ENCODE measurements at regions not wholly inside any gene's neighbourhood (a gene's known extent, or its start where the extent isn't known, plus 50 kb on each side); places are given as distances from the start of the nearest gene placed in this dataset.
"Not testable (repeated sequence)": the region's sequence is repeated elsewhere in the genome, so short reads cannot be mapped to it uniquely, and the experiment has no call there.

- Histone ChIP-seq H3K36me3 (no peaks in the 10 kb centered on the region), H3K9me3 (no peaks in the 10 kb centered on the region), H3K27ac (no peak overlapping the region), H3K4me1 (no peaks in the 10 kb centered on the region), H3K27me3 (no peaks in the 10 kb centered on the region), H3K4me3 (no peak overlapping the region)
- DNase-seq (ENCODE audit: low spot score) = no peak
- TF ChIP-seq, protein P1, sequence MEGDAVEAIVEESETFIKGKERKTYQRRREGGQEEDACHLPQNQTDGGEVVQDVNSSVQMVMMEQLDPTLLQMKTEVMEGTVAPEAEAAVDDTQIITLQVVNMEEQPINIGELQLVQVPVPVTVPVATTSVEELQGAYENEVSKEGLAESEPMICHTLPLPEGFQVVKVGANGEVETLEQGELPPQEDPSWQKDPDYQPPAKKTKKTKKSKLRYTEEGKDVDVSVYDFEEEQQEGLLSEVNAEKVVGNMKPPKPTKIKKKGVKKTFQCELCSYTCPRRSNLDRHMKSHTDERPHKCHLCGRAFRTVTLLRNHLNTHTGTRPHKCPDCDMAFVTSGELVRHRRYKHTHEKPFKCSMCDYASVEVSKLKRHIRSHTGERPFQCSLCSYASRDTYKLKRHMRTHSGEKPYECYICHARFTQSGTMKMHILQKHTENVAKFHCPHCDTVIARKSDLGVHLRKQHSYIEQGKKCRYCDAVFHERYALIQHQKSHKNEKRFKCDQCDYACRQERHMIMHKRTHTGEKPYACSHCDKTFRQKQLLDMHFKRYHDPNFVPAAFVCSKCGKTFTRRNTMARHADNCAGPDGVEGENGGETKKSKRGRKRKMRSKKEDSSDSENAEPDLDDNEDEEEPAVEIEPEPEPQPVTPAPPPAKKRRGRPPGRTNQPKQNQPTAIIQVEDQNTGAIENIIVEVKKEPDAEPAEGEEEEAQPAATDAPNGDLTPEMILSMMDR (IDR thresholded peaks at IDR 0.05) = no peak
These were observed 132.3 kb upstream of the GLRA1 start for GRCh38 chr5:152056931-152057330.

DNA sequence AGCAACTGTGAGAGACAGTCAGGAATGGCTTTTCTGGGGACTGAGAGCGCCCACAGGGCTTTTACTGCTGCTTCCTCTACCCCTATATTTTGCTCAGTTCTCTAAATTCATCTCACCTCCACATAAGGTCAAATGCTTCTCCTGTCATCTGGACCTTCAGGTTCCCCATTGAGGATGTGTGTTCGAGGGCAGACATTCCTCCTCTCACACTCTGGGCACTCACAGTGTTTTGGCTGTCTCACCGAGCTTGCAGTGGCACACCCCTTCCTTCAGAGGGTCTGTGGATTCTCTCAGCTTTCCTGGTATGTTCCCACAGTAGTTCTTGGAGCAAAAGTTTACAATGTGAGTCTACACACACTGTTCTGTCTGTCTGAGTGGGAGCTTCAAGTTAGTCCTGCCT is 127.8 kb upstream of the GLRA1 start:
- no peak for DNase-seq (ENCODE audit: low spot score)
- no peak overlapping the region for H3K27ac ChIP-seq
- TF ChIP-seq, protein P1 (IDR thresholded peaks at IDR 0.05) = no peak
- no peaks in the 10 kb centered on the region for H3K36me3 ChIP-seq
- no peak overlapping the region for H3K4me3 ChIP-seq
- no peaks in the 10 kb centered on the region for H3K4me1 ChIP-seq
- peaks cover 0 to 12% of the 10 kb centered on the region in 2 donors for H3K9me3 ChIP-seq
- H3K27me3 ChIP-seq = no peaks in the 10 kb centered on the region

GRCh38 chr5:152051499-152052454 is 127.1 kb upstream of the GLRA1 start:
- Histone ChIP-seq H3K4me1 (no peaks in the 10 kb centered on the region), H3K27ac (no peak overlapping the region), H3K4me3 (no peak overlapping the region), H3K36me3 (no peaks in the 10 kb centered on the region), H3K9me3 (peaks cover 0 to 12% of the 10 kb centered on the region in 2 donors), H3K27me3 (no peaks in the 10 kb centered on the region)
- no peak for DNase-seq (ENCODE audit: low spot score)
- TF ChIP-seq, protein P1 (IDR thresholded peaks at IDR 0.05) = no peak

DNA sequence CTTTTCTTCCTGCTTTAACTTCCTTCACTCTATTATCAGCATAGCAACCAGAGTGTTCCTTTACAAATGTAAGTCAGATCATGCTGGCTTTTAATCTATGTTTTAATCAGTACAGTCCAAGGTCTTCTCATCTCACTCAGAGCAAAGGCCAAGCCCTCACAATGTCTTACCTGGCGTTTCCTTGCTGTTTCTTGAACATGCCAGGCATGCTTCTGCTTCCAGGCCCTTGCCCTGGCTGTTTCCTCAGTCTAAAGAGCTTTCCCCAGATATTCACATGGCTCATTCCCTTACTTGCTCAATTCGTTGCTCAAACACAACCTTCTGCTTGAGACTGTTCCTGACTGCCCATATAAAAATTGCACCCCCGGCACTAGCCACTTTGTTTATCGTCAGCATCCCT is 121.7 kb upstream of the GLRA1 start:
- H3K9me3 ChIP-seq = peaks cover 0 to 7% of the 10 kb centered on the region in 2 donors
- no peak for DNase-seq (ENCODE audit: low spot score)
- no peaks in the 10 kb centered on the region for H3K4me1 ChIP-seq
- TF ChIP-seq, protein P1 (IDR thresholded peaks at IDR 0.05) = no peak
- H3K36me3 ChIP-seq = no peaks in the 10 kb centered on the region
- H3K27me3 ChIP-seq = no peaks in the 10 kb centered on the region
- H3K4me3 ChIP-seq = no peak overlapping the region
- H3K27ac ChIP-seq = no peak overlapping the region

GRCh38 chr5:152038856-152039255 is 114.2 kb upstream of the GLRA1 start:
- H3K4me1 ChIP-seq; DNase-seq (ENCODE audit: low spot score); H3K36me3 ChIP-seq; H3K4me3 ChIP-seq; H3K27ac ChIP-seq; H3K27me3 ChIP-seq: not testable (repeated sequence)
- peaks cover 0 to 12% of the 10 kb centered on the region in 2 donors for H3K9me3 ChIP-seq

DNA sequence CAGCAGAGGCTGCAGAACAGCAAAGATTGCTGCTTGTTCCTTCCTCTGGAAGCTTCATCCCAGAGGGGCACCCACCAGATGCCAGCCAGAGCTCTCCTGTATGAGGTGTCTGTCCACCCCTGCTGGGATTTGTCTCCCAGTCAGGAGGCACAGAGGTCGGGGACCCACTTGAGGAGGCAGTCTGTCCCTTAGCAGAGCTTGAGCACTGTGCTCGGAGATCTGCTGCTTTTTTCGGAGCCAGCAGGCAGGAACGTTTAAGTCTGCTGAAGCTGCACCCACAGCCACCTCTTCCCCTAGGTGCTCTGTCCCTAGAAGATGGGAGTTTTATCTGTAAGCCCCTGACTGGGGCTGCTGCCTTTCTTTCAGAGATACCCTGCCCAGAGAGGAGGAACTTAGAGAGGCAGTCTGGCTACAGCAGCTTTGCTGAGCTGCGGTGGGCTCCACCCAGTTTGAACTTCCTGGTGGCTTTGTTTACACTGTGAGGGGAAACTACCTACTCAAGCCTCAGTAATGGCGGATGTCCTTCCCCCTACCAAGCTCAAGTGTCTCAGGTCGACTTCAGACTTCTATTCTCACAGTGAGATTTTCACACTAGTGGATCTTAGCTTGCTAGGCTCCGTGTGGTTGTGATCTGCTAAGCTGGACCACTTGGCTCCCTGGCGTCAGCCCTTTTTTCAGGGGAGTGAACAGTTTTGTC is 101.8 kb upstream of the GLRA1 start:
- H3K36me3 ChIP-seq; H3K9me3 ChIP-seq; H3K4me1 ChIP-seq; H3K27ac ChIP-seq; DNase-seq (ENCODE audit: low spot score); H3K4me3 ChIP-seq; H3K27me3 ChIP-seq: not testable (repeated sequence)
